B cell (primary cell): ENCODE measurements at regions not wholly inside any gene's neighbourhood (a gene's known extent, or its start where the extent isn't known, plus 50 kb on each side); places are given as distances from the start of the nearest gene placed in this dataset.

ENCODE experiments used
- ATAC-seq: fragments of 200-7000 bp; cut with Tn5 transposase; one replicate; pipeline ENCODE4 v1.10.0; 2021; ENCODE audit warnings: low read depth, mild to moderate bottlenecking, moderate number of reproducible peaks, moderate library complexity
- CTCF ChIA-PET: fragments of 350-600 bp; sonication (Branson Sonifier 250); formaldehyde crosslinking; loops from one replicate; lab custom pipeline; 2021; ENCODE audit warnings: antibody characterized with exemption, inconsistent platforms; lab: Charles Lee
- POLR2A ChIA-PET: fragments of 350-600 bp; sonication (Branson Sonifier 250); formaldehyde crosslinking; loops from one replicate; lab custom pipeline; 2021; ENCODE audit warnings: antibody characterized with exemption; lab: Charles Lee
- DNase-seq: peaks from one replicate; pipeline ENCODE4 v3.0.0; 2013
- H2AFZ ChIP-seq: 2 replicates; pipeline ENCODE4 v1.6.1; 2012; ENCODE audit warnings: mild to moderate bottlenecking, low read depth, low read length; ENCODE audit not compliant: insufficient read depth, poor library complexity, severe bottlenecking
- H3K27ac ChIP-seq, 2 donors: 1 replicate in 1 of 2; 2 replicates in 1 of 2; pipeline ENCODE4 v1.5.1; 2012 to 2013; ENCODE audit warnings: low read length in 2 of 2, mild to moderate bottlenecking in 2 of 2, moderate library complexity in 1 of 2
- H3K27me3 ChIP-seq, 4 experiments: fragments of 200-600 bp in 1 of 4; sonication (generic) in 1 of 4; replicated peaks in 1 of 4; 1 replicate in 2 of 4; 2 replicates in 2 of 4; pipeline versions ENCODE4 v1.6.1 to v1.7.0; 2013 to 2016; ENCODE audit warnings: low read length in 3 of 4, mild to moderate bottlenecking in 2 of 4, mixed read lengths in 1 of 4, moderate library complexity in 1 of 4; ENCODE audit not compliant: insufficient read depth in 4 of 4, control insufficient read depth in 3 of 4; ENCODE audit errors: control extremely low read depth in 1 of 4
- H3K36me3 ChIP-seq, 2 experiments: replicated peaks in 1 of 2; 1 replicate in 1 of 2; 2 replicates in 1 of 2; pipeline versions ENCODE4 v1.6.1 to v1.7.1; 2013; ENCODE audit warnings: low read length in 1 of 2; ENCODE audit not compliant: insufficient read depth in 2 of 2, control insufficient read depth in 1 of 2; ENCODE audit errors: control extremely low read depth in 1 of 2, extremely low read depth in 1 of 2
- H3K4me1 ChIP-seq, 2 donors: fragments of 200-600 bp in 1 of 2; sonication (generic) in 1 of 2; 1 replicate in 1 of 2; 2 replicates in 1 of 2; pipeline versions ENCODE4 v1.5.1 to v1.6.1; 2013 to 2017; ENCODE audit warnings: low read length in 2 of 2; ENCODE audit not compliant: control insufficient read depth in 2 of 2, insufficient read depth in 2 of 2
- H3K4me2 ChIP-seq: replicated peaks from 2 replicates; pipeline ENCODE3; 2012; ENCODE audit warnings: mild to moderate bottlenecking, low read depth, low read length; ENCODE audit not compliant: poor library complexity, severe bottlenecking
- H3K4me3 ChIP-seq, 5 experiments: fragments of 200-600 bp in 1 of 5; sonication (generic) in 1 of 5; 1 replicate in 3 of 5; 2 replicates in 2 of 5; pipeline versions ENCODE4 v1.5.1 to v1.7.0; 2011 to 2016; ENCODE audit warnings: low read length in 4 of 5, mild to moderate bottlenecking in 4 of 5, low read depth in 2 of 5, control low read depth in 1 of 5, moderate library complexity in 1 of 5; ENCODE audit not compliant: insufficient read depth in 1 of 5; ENCODE audit errors: control extremely low read depth in 1 of 5, extremely low read depth in 1 of 5
- H3K79me2 ChIP-seq: fragments of 200-600 bp; sonication (generic); one replicate; pipeline ENCODE4 v1.6.0; 2016; ENCODE audit warnings: low read length; ENCODE audit not compliant: control insufficient read depth, insufficient read depth
- H3K9ac ChIP-seq: fragments of 200-600 bp; sonication (generic); 2 replicates; pipeline ENCODE4 v1.6.1; 2017; ENCODE audit warnings: mild to moderate bottlenecking, low read length, moderate library complexity
- H3K9me3 ChIP-seq, 3 donors: one replicate each; pipeline versions ENCODE4 v1.6.1 to v1.7.1; 2013; ENCODE audit warnings: low read length in 2 of 3; ENCODE audit not compliant: control insufficient read depth in 2 of 3, insufficient read depth in 1 of 3; ENCODE audit errors: control extremely low read depth in 1 of 3
- H4K20me1 ChIP-seq: 2 replicates; pipeline ENCODE4 v1.6.0; 2012; ENCODE audit warnings: mild to moderate bottlenecking, low read length; ENCODE audit not compliant: insufficient read depth, control insufficient read depth, poor library complexity, severe bottlenecking
- H3K27ac Mint-ChIP-seq: one replicate; pipeline ENCODE4 v1.8.0; 2021; ENCODE audit warnings: mixed read lengths
- H3K27me3 Mint-ChIP-seq: one replicate; pipeline ENCODE4 v1.8.0; 2021; ENCODE audit warnings: mixed read lengths
- H3K4me1 Mint-ChIP-seq: one replicate; pipeline ENCODE4 v1.8.0; 2021; ENCODE audit warnings: mixed read lengths
- H3K4me3 Mint-ChIP-seq: one replicate; pipeline ENCODE4 v1.8.0; 2021; ENCODE audit warnings: mixed read lengths
- H3K9me3 Mint-ChIP-seq: one replicate; pipeline ENCODE4 v1.8.0; 2022; ENCODE audit warnings: mixed read lengths; ENCODE audit not compliant: insufficient read depth
- CTCF ChIP-seq: fragments of 200-600 bp; IDR thresholded peaks from one replicate; pipeline ENCODE4 v1.8.0; 2022; ENCODE audit warnings: antibody characterized with exemption, mild to moderate bottlenecking
- EZH2 ChIP-seq: IDR thresholded peaks from 2 replicates; pipeline ENCODE4 v1.6.1; 2012; ENCODE audit warnings: borderline replicate concordance, low read depth, mild to moderate bottlenecking, moderate library complexity, low read length; ENCODE audit not compliant: insufficient read depth, poor library complexity, severe bottlenecking
- WGBS: methylation state at CpG from one replicate; pipeline ENCODE4 v1.1.5; 2013; ENCODE audit warnings: missing lambda C conversion rate; ENCODE audit not compliant: insufficient coverage; 5-methylcytosine and 5-hydroxymethylcytosine counted together
- intact Hi-C: fragments of 100-400 bp; cut with micrococcal nuclease; formaldehyde crosslinking; loops from one replicate; pipeline ENCODE4 v1.10.0; 2022

- Histone ChIP-seq H4K20me1 (no peaks in the 10 kb centered on the region), H3K9ac (no peak overlapping the region), H3K4me3 (no peak overlapping the region), H2AFZ (no peak overlapping the region), H3K4me1 (no peaks in the 10 kb centered on the region), H3K4me2 (no peak overlapping the region), H3K79me2 (no peaks in the 10 kb centered on the region), H3K27me3 (no peaks in the 10 kb centered on the region), H3K27ac (no peak overlapping the region), H3K9me3 (no peaks in the 10 kb centered on the region), H3K36me3 (no peaks in the 10 kb centered on the region)
- no peak for ATAC-seq
- no peak for DNase-seq
- Mint-ChIP-seq H3K27me3 (no peaks in the 10 kb centered on the region), H3K4me1 (no peaks in the 10 kb centered on the region), H3K27ac (no peak overlapping the region), H3K4me3 (no peak overlapping the region), H3K9me3 (no peaks in the 10 kb centered on the region)
- ChIA-PET POLR2A (no interaction called here), CTCF (no interaction called here)
- WGBS = 67% methylated on average over 1 of the region's 5 CpGs
- intact Hi-C loops = loop anchor here (5.0 kb wide), 1 partner anchor 653 kb away; no protein-coding TSS in a partner anchor
- TF ChIP-seq EZH2 = no peak
Measured at GRCh38 chr4:24364249-24364648, 220.1 kb downstream of the DHX15 start.

DNA sequence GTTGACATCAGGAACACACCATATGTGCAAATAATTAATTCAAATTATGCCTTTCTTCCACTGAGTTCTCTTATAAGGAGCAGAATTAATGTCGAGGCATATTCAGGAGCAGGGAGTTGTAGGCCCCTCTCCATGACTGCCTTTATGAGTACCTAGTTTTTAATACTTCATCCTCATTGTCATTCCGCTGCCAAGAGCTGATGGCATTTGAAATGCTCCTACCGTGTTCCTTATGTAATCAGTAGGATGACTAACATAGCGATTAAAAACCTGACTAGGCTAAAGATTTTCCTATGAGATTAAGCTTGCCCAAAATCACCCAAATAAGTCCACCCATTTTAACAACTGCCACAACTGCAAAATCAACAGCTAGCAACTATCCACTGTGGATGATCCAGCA is 220.6 kb downstream of the DHX15 start:
- Histone ChIP-seq H3K4me2 (no peak overlapping the region), H4K20me1 (no peaks in the 10 kb centered on the region), H3K27me3 (no peaks in the 10 kb centered on the region), H3K36me3 (no peaks in the 10 kb centered on the region), H2AFZ (no peak overlapping the region), H3K4me1 (no peaks in the 10 kb centered on the region), H3K27ac (no peak overlapping the region), H3K9ac (no peak overlapping the region), H3K9me3 (peaks cover 0 to 1% (median 0%) of the 10 kb centered on the region in 3 donors), H3K4me3 (no peak overlapping the region), H3K79me2 (no peaks in the 10 kb centered on the region)
- Mint-ChIP-seq H3K9me3 (no peaks in the 10 kb centered on the region), H3K4me1 (no peaks in the 10 kb centered on the region), H3K4me3 (no peak overlapping the region), H3K27me3 (no peaks in the 10 kb centered on the region), H3K27ac (no peak overlapping the region)
- no peak for DNase-seq
- ChIA-PET POLR2A (no interaction called here), CTCF (no interaction called here)
- TF ChIP-seq EZH2 = no peak
- no peak for TF ChIP-seq CTCF
- no peak for ATAC-seq
- intact Hi-C loops = loop anchor here (5.0 kb wide), 1 partner anchor 654 kb away; no protein-coding TSS in a partner anchor
- WGBS = no CpG with 5 or more reads among the region's 4 CpGs
